OCI-LY3 (cell line): ENCODE measurements at regions not wholly inside any gene's neighbourhood (a gene's known extent, or its start where the extent isn't known, plus 50 kb on each side); places are given as distances from the start of the nearest gene placed in this dataset.

ENCODE experiments used
- CTCF ChIP-seq: fragments of 200-600, 300-600 bp; sonication (generic); IDR thresholded peaks from 2 replicates; pipeline ENCODE4 v1.5.1; 2014; ENCODE audit warnings: antibody characterized with exemption, low read length, low read depth
- EZH2phosphoT487 ChIP-seq: fragments of 200-600 bp; shearing (Covaris generic); IDR thresholded peaks from 2 replicates; pipeline ENCODE4 v1.6.1; 2018; ENCODE audit warnings: antibody characterized with exemption, mixed run types, low read depth

GRCh38 chr11:93922830-93923229, 72.4 kb upstream of the VSTM5 start:
- TF ChIP-seq CTCF (no peak), EZH2phosphoT487 (no peak)
